HUDEP-2 (cell line): ENCODE measurements at regions not wholly inside any gene's neighbourhood (a gene's known extent, or its start where the extent isn't known, plus 50 kb on each side); places are given as distances from the start of the nearest gene placed in this dataset.

Experiments used
- DNase-seq, 76 experiments: peaks; one replicate each; lab custom pipeline; 2025; ENCODE audit not compliant: unreplicated experiment in 76 of 76; lab: John Stamatoyannopoulos, UW

DNA sequence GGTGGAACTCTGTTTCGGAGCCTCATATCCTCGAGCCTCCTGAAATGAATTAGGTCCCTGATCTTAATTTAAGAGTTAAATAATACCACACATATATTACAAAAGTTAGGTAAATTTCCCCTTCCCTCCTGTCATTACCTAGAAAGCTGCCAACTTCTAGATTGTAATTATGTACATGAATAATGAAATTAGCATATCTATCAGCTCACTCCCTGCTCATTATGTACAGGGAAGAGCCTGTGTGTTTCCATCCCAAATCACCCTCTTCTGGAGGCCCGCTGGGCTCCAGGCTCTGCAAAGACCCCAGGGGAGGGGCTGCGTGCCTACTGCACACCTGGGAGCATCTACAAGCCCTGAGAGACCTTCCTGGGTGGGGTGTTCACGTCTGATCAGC is 384.1 kb downstream of the MN1 start:
- no peak for DNase-seq

DNA sequence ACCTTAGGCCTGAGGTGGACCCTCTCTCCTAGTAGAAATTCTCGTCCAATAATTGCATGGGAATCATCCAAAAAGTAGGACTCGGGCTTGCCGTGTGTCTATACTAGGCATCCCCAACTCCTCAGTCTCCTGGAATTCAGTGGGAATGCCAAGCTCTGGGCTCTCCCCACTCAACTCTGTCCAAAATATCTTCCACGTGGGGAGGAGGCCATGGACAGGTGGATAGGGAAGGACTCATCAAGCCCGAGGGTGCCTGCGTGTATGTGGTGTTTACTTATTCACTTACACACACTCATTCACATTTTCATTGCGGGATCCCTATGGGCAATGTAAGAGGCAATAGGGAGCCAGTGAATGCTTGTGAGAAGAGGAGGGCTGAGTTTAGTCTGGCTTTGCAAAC is 383.3 kb downstream of the MN1 start:
- DNase-seq, result no peak

DNA sequence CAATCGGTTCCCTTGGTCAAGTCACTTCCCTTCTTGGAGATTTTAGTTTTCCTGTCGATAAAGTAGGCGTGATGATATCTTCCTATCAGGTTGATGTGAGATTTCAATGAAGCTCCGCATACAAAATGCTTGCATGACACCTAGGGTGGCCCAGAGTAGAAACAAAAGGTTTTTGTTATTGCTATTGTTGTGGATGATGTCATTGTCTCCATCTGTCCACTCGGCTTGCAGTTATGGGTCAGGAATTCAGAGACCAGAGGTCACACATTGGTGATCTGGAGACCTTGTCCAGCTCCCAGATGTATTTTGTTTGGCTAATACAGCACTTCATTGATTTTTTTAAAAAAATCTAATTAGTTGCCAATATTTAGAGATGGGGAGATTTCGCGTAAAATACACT is 382.1 kb downstream of the MN1 start:
- DNase-seq, result no peak

DNA sequence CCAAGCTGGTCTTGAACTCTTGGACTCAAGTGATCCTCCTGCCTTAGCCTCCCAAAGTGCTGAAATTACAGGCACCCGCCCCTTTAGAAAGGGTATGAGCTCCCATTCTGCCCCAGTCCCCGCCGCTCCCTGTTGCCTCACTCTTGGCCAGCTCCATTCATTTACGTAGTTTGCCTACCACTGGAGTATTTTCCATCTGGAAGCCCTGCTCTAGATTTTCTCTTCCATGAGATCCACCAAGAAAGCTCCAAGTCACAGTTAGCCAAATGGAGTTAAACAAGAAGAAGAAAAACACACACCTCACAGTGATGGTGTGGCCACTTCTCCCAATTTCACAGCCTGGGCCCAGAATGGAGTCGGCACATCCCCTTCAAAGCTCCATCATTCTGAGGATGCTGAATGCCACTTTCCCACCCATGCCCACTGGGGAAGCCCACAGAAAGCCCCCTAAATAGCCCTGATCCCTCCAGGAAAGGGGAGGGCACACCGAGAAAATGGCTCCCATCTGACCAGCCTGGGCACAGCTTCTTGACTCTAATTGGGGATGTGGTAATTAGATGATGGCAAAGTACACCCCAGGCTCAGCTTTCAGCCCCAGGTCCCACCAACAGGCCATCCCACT is 381.2 kb downstream of the MN1 start:
- DNase-seq, result no peak

DNA sequence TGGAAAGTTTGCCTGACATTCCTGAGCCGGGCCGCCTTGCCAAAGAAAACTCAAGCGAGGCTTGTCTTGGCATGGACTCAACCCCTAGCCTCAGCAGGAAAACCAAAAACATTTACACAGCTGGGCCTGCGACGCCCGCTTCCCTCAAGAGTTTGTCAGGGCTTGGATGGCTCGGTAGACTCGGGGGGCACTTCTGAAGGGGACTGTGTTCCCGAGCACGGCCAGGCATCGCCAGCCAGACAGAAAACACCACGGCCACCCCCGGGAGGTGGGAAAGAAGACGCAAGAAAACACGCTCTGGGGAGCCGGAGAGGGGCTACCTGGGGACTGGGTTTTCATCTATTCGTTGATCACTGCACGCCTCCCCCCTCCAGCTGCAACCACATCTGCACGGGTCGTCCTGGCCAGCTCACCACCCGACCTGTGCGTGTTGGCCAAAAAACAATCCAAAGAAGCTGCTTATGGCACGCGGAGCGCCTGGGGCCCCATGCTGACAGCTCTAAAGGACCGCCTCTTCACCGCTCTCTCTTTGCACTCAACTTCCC is 380.7 kb downstream of the MN1 start:
- DNase-seq, result no peak

DNA sequence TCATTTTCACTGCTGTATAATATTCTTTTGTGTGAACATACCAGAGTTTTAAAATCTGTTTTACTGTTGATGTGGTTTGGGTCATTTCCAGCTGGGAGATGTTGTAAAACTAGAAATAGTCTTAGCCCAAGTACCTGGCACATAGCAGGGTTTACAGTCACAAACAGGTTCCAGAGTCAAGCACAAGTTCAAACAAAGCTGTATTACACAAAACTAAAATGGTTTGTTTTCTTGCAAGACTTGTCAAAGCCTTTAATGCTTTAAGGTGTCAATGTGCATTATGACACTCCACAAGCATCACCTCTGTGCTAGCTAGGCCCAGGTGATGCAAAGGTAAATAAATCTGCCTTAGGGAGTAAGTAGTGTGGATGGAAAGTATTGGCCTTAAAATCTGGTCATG is 379.1 kb downstream of the MN1 start:
- no peak for DNase-seq

DNA sequence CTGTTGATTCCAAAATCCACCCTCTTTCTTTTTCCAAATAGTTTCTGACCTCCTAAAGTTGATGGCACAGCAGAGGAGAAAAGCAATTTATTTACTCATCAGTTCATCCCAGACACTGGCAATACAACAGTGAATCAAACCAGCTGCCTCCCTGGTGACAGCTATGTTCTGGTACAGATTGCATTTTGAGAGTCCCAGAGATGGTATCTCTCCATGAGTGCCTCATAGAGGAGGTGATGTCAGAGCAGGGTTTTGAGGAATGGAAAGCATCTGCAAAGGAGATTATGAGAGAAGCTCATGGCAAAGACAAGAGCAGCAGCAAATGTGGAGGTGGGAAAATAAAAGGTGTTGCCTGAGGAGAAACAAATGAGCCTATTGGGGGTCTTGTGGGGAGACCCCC is 377.2 kb downstream of the MN1 start:
- no peak for DNase-seq

DNA sequence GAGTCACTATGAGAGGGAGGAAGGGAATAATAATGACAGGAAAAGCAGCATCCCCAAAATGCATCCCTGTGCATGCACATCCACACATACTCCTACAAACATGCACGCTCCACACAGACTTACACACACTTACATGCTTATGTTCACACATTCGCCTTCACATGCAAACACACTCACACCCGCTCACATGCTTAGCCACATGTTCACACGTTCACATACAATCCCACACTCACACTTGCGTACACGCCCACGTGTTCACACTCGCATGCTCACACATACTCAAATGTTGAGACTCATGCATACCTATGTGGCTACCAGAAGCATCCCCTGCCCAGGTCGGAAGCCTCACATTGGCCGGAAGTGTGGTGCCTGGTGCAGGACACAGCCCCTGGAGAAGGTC is 372.1 kb downstream of the MN1 start:
- no peak for DNase-seq

DNA sequence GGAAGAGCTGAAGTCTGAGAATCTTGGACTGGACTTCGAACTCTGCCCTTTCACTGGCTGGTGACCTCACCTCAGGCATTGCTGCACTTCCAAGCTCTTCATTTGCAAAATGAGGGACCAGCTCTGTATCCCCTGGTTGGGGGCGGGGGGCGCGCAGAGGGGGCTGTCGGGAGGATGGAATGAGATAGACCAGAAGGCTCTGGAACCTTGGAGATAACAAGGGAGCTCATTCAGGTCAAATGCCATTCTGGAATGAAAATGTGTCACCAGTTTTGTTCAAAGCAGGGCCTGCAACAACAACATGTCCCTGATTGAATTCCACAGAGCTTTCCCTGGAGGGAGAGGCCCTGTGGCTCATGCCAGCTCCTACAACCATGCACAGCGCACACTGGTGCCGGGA is 370.5 kb downstream of the MN1 start:
- DNase-seq, result no peak

DNA sequence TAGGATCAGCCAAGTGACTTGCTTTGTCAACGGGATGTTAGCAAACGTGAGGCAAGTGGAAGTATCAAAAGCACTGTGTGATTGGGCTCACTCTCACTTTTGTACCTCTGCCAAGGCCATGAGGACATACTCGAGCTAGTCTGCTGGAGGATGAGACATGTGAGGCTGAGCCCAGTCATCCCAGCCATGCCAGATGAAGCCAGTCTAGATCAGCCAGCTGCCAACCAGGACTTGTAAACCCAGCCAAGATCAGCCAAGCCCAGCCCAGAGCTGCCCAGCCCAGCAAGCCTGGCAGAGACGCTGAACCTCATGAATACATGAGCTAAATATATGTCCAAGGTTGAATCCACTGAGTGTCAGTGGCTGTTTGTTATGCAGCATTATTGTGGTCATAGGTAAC is 369.7 kb downstream of the MN1 start:
- no peak for DNase-seq

DNA sequence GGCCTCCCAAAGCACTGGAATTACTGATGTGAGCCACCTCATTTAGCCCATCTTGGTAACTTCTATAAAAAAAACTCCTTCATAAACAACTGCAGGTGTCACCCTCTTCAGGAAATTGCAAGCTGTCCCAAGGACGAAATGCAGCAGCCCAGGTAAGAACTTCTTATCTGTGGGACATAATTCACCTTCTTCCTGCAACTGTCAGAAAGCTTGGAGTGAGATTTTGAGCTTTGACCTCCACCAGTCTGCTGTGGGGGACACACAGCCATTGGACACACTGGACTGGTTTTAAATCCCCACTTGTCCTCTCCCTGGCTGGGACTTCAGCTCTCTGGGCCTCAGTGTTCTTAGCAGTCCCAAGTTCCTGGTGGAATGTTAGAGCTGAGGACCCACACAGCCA is 368.5 kb downstream of the MN1 start:
- no peak for DNase-seq

DNA sequence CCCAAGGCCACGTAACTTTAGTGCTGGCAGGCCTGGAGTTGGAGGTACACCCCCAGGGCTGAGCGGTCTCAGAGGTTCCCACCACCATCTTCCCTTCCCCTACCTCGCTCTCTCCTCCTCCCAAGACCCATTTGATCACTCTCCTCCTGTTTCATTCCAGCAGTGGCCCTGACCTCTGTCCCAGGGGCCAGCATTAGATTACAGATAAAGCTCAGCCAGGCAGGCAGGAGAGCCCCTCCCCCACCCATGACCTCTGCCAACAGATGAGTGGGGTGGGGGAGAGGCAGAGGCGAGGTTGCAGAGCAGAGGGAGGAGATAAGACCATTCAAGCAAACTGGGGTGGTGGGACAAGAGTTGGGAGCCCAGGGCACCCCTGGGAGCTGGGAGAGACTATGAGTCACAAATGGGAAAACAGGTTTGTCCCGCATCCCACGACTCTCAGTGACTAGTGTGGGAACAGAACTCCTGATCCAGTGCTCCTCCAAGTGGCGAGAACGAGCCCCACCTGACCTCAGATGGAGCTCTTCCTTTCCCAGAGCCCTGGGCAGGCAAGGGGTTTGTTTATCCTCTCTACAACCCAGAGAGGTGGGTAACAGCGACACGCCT is 367.9 kb downstream of the MN1 start:
- no peak for DNase-seq

DNA sequence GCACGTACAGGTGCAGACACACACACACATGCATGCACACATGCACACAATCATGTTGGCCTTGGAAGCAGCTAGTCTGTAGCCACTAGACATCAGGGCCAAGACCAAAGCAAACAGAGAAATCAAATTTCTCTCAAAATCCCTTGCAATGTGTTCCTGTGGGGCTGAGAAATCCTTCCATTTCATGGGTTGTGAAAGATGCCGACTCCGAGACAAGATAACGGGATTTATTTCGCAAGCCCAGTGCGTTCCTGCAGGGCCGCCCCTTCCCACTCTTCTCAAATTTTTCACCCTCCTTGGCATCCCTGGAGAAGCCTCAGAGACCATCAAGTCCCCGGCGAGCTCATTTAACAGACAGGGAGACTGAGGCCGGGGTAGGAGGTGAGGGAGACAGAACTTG is 366.7 kb downstream of the MN1 start:
- DNase-seq, result no peak

DNA sequence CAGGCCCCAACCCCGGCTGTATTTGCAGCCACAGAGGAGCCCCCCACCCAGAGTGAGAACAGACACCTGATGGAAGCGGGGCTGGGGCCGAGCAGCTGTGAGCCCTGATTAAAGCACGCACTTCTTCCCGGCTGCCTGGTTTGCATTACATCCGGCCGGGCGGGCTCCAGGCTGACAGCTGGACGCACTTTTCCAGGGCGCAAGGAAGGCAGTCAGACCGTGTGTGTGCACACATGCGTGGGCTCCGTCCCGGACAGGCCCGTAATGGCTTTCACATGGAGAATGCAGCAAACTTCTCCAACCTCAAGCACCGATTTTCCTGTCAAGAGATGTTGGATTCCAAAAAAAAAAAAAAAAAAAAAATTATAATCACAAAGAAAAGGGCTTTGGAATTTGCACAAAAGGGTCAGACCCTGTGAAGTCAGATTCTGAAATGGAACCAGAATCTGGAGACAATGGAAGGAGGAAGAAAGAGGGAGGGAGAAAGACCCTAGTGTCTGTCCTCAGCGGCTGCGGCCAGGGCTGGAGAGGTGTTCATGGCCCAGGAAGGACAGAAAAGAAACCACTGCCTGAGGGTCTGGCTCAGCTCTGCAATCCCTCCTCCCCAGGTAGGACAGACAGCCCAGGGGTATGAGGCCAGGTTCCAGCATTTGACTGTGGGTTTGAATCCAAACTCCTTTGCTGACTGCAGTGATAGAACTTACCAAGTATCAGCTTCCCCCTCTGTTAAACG is 365.5 kb downstream of the MN1 start:
- no peak for DNase-seq

DNA sequence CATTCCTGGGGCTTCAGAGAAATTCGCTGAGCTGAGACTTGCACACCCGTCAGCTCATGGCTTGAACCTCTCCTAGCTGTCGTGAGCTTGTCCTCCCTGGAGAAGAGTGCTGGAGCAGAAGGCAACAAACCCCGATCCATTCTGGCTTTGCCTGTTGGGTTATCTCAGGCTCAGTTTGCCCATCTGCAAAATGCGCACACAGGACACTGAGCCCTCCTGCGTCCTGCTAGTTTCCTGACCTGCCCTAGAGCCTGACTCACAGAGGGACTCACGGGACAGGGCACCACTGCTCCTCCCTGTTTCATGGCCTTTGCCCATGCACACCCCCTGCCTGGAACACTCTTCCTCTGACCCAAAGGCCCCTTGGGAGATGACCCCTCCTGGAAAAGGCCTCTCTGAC is 365.0 kb downstream of the MN1 start:
- DNase-seq, result no peak

DNA sequence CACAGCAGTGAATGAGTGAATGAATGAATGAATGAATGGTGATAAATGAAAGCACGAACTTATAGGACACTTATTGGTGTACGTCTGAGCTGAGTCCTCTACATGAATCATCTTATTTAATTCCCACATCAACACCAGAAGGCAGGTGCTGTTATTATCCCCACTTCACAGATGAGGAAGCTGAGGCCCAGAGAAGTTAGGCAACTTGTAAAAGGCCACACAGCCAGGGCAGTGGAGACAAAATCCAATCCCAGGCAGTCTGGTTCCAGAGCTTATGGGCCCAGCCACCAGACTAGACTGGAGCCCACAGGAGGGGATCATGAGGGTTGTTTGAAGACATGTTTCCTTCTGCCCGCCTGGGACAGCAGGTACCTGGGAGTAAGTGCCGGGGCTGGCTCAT is 364.0 kb downstream of the MN1 start:
- DNase-seq, result no peak

DNA sequence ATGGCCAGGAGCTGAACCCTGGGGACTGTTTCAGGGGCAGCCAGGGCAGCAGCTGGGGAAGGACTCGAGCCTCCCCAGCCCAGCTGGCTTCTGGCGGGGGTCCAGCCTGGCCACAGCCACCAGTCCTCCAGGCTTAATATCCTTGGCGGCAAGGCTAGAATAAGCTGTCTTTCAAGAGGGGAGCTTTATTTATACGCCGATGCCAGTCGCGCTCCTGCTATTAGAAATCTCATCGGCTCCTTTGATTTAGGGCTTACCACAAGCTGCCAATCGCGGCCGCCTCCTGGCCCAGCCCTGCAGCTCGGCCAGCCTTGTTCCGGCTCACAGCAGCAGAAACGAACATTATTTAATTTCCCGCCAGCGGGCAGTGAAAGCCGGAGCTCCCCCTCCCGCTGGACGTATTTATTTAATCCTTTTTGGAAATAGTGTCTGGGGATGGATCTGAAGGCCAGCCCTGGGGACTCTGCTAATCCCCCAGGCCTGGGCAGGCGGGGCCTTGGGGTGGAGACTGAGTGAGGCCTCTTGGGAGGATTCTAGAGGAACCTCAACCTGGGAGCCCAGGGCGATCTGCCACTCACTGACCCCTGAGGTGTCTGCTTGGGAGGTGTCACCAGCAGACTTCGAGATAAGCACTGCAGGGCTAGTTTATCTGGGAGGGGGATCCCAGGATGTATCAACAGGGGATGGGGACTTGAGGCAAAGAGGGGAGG is 363.1 kb downstream of the MN1 start:
- no peak for DNase-seq

DNA sequence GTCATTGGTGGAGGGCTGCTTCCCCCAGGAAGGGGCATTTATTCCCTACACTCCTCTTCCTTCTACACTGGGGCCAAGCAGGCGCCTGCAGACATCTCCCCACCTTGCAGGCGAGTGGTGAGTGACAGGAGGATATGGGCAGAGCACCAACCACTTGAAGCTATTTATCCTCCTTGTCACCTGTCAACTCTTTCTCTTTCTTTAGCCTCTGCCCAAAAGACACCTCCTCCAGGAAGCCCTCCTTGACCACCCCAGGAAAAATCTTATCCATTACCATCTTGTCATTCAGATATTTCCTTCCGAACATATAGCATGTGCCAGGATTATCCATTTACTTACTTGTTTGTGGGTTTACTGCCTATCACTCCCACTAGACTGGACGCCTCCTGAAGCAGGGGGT is 362.4 kb downstream of the MN1 start:
- DNase-seq, result no peak

DNA sequence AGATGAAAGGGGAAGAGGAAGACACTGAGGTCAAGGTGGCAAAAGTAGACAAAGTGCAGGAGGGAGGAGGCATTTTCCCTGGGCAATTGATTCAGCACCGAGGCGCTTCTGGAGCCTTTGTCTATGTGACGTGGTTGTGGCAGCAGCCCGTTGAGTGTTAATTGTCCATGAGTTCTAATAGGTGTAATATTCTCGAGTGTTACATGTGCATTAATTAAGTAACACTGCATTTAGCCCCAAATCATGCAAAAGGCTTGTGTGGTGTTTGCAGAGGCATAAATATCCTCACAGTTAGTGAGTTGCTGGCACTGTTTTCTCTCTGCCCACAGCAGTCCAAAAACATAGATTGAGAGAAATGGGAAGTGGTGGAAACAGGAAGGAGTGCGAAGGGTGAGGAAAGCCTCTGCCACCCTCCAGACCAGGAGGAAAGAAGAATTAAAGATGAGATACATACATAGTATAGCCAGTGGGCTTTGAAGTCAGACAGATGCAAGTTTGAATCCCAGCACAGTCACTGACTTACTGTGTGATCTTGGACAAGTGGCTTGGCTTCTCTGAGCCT is 361.2 kb downstream of the MN1 start:
- no peak for DNase-seq

DNA sequence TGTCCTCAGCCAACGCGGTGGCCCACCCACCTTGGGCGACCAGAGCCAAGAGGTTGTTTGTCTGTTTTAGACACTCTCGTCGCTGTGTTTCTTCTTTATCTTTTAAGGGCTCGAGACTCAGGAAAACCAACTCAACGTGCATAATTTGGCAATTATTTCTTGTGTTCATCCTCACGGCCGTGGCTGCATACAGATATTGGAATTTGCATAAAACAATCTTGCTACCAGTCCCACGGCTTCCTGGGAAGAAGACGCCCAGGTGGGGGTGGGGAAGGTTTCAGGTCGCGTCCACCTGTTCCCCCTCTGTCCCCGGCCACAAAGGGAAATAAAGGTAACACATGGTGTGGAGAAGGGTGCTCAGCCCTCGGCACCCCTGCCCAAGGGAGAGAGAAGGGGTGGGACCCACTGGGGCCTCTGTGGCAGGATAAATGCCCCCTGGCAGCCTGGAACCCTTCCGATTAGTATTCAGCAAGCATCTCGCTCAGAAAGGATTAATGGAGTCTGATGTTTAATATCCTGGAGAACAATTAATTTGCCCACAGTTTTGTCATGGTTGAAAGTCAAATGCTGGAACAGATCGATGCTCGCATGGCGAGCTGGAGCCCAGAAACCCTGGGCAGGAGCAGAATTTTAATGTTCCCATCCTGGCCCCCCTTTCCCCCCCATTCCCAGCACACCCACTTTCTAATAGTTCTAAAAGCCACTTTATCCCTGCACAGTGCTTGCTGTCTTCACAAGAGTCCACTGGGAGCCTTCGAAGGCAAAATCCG is 359.7 kb downstream of the MN1 start:
- no peak for DNase-seq
